ENCODE measurements at regions not wholly inside any gene's neighbourhood (a gene's known extent, or its start where the extent isn't known, plus 50 kb on each side); places are given as distances from the start of the nearest gene placed in this dataset.
"Not testable (repeated sequence)": the region's sequence is repeated elsewhere in the genome, so short reads cannot be mapped to it uniquely, and the experiment has no call there.

DNA sequence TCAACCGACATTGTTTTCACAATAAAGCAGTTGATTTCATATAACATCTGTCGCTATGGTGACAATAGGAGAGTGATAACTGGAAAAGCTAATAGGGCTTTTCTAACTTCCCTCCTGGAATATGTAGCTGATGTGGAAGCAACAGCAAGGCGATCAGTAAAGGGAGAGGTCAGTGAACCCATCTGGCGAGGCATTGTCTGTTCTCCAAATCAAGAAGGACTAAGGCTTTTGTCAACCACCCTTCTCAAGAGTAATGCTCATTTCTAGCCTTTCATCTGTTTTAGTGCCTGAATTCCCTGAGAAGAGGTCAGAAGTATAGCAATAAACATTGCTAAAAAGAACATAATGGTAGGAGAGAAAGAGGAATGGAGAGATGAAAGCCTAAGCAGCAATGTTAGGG, 201.3 kb downstream of the AKAP7 start:
- TF ChIP-seq, protein P1, sequence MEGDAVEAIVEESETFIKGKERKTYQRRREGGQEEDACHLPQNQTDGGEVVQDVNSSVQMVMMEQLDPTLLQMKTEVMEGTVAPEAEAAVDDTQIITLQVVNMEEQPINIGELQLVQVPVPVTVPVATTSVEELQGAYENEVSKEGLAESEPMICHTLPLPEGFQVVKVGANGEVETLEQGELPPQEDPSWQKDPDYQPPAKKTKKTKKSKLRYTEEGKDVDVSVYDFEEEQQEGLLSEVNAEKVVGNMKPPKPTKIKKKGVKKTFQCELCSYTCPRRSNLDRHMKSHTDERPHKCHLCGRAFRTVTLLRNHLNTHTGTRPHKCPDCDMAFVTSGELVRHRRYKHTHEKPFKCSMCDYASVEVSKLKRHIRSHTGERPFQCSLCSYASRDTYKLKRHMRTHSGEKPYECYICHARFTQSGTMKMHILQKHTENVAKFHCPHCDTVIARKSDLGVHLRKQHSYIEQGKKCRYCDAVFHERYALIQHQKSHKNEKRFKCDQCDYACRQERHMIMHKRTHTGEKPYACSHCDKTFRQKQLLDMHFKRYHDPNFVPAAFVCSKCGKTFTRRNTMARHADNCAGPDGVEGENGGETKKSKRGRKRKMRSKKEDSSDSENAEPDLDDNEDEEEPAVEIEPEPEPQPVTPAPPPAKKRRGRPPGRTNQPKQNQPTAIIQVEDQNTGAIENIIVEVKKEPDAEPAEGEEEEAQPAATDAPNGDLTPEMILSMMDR (IDR thresholded peaks at IDR 0.05), result no peak
- TF ChIP-seq POLR2A (IDR thresholded peaks at IDR 0.05), result no peak
- H3K4me3 ChIP-seq, result no peak overlapping the region
- no peaks in the 10 kb centered on the region for H3K4me1 ChIP-seq

GRCh38 chr6:131346896-131347295, 211.6 kb downstream of the AKAP7 start:
- not testable (repeated sequence) for DNase-seq, H3K4me1 ChIP-seq, H3K36me3 ChIP-seq, H3K27ac ChIP-seq, H3K9me3 ChIP-seq, H3K4me3 ChIP-seq, H3K27me3 ChIP-seq

More for the DNA sequence above, 201.3 kb downstream of the AKAP7 start:
- no peak for DNase-seq
- no peaks in the 10 kb centered on the region for H3K9me3 ChIP-seq
- no peak overlapping the region for H3K27ac ChIP-seq
- H3K36me3 ChIP-seq, result no peaks in the 10 kb centered on the region
- H3K27me3 ChIP-seq, result no peaks in the 10 kb centered on the region

GRCh38 chr6:131348572-131348971, 213.3 kb downstream of the AKAP7 start:
- Histone ChIP-seq H3K4me3 (no peak overlapping the region), H3K27me3 (no peaks in the 10 kb centered on the region), H3K27ac (no peak overlapping the region), H3K4me1 (no peaks in the 10 kb centered on the region), H3K36me3 (no peaks in the 10 kb centered on the region), H3K9me3 (no peaks in the 10 kb centered on the region)
- DNase-seq, result no peak
- no peak for TF ChIP-seq POLR2A (IDR thresholded peaks at IDR 0.05)
- TF ChIP-seq, protein P1 (IDR thresholded peaks at IDR 0.05), result no peak

GRCh38 chr6:131349199-131349598, 213.9 kb downstream of the AKAP7 start:
- TF ChIP-seq POLR2A (IDR thresholded peaks at IDR 0.05), result no peak
- TF ChIP-seq, protein P1 (IDR thresholded peaks at IDR 0.05), result no peak
- DNase-seq, result no peak

DNA sequence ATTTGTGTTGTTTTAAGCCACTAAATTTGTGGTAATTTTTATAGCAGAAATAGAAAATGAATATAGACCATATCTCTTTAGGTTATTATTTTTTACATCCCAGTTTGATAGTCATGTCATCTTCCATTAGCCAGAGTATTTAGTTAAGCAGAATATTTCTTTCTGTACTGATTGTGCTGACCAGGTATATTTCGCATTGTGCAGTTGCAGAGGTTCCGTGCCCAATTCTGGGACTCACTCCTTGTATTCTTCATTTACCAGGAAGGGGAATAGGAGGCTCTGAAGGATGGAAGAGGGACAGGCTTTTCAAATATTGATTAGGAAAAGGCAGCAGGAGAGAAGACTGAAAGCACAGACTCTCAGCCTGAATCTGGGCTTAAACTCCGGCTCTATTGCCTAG, 217.8 kb downstream of the AKAP7 start:
- Histone ChIP-seq H3K27ac (no peak overlapping the region), H3K9me3 (no peaks in the 10 kb centered on the region), H3K36me3 (no peaks in the 10 kb centered on the region), H3K27me3 (no peaks in the 10 kb centered on the region), H3K4me3 (no peak overlapping the region), H3K4me1 (no peaks in the 10 kb centered on the region)
- DNase-seq, result no peak
- TF ChIP-seq, protein P1 (IDR thresholded peaks at IDR 0.05), result no peak

More at GRCh38 chr6:131349199-131349598, 213.9 kb downstream of the AKAP7 start:
- no peaks in the 10 kb centered on the region for H3K36me3 ChIP-seq
- no peak overlapping the region for H3K4me3 ChIP-seq
- no peaks in the 10 kb centered on the region for H3K9me3 ChIP-seq
- no peaks in the 10 kb centered on the region for H3K4me1 ChIP-seq
- no peaks in the 10 kb centered on the region for H3K27me3 ChIP-seq
- H3K27ac ChIP-seq, result no peak overlapping the region

DNA sequence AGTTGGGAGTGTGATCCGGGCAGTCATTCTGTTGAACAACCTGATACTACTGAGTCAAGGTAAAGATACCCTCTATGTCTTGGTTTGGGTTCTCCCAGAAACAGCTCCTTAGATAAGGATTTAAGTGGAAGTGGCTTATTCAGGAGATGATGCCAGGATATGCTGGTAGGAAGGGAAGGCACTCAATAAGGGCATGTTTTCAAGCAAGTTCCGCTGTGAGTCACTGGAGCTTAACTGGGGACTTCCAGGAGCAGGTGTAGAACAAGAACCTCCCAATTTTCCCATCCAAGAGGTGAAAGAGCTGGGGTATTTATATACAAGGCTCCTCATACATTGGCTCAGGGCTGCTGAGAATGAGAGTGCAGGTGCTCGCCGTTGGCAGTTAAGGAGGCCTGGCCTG, 218.6 kb downstream of the AKAP7 start:
- no peak for DNase-seq
- Histone ChIP-seq H3K4me1 (no peaks in the 10 kb centered on the region), H3K27me3 (no peaks in the 10 kb centered on the region), H3K9me3 (no peaks in the 10 kb centered on the region), H3K27ac (no peak overlapping the region), H3K36me3 (no peaks in the 10 kb centered on the region), H3K4me3 (no peak overlapping the region)
- no peak for TF ChIP-seq POLR2A (IDR thresholded peaks at IDR 0.05)
- TF ChIP-seq, protein P1 (IDR thresholded peaks at IDR 0.05), result no peak
